NCI-H2196 treated with DMSO at 0.1 percent for 48 hours (cell line): ENCODE measurements at regions not wholly inside any gene's neighbourhood (a gene's known extent, or its start where the extent isn't known, plus 50 kb on each side); places are given as distances from the start of the nearest gene placed in this dataset.
"Not testable (repeated sequence)": the region's sequence is repeated elsewhere in the genome, so short reads cannot be mapped to it uniquely, and the experiment has no call there.

Experiments
- DNase-seq: peaks from one replicate; lab custom pipeline; 2025; ENCODE audit not compliant: unreplicated experiment; lab: John Stamatoyannopoulos, UW

GRCh38 chrX:116285501-116285900 lies 115.0 kb downstream of the AGTR2 start:
- no peak for DNase-seq

GRCh38 chrX:116289592-116289991 lies 119.0 kb downstream of the AGTR2 start:
- DNase-seq, result no peak

DNA sequence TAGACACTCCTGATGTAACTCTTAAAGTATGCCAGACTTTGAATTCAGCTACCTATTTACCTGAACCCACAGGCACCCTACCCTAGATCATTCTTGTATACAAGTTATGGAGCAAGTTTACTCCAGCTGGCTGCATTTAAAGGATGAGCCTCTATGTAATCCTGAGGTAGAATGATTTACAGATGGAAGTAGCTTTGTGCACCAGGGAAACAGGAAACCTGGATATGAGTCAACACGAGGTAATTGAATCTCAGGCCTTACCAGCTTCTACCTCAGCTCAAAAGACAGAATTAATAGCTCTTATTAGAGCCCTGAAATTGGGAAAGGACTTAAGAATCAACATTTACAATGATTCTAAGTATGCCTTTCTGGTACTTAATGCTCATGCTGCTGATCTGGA lies 119.8 kb downstream of the AGTR2 start:
- DNase-seq, result no peak

DNA sequence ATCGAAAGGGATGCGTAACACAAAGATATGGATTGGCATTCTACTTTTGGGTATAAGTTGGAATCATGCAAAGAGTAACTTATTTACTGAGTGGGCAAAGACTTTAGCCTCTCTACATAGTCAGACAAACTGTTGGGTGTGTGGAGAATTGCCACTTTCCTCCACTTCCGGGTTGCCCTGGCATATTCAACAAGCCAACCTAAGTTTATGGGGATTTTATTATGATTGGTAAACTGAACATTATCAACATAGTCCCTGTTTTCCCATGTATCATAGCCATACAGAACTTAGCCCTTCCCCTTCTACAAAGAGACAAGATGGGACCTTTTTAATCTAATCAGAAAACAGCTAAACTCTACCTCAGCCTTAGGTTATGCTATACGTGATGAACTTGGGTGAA lies 121.6 kb downstream of the AGTR2 start:
- no peak for DNase-seq

DNA sequence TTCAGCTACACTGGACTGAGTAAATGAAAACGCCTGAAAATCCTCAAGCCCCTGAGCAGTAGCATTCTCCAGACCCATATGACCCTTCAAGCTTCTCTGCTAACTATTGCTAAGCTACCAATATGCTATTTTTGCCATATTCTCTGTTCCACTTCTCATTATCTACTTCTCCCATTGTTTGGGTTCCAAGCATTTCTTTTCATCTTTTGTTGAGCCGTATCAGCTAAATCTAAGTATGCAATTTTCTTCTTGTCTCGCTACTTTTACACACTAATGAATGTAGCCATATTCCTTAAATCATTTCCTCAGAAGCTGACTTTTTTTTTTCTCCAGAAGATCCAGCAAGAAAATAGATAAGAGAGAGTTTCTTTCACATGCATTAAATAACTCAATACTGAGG lies 128.4 kb downstream of the AGTR2 start:
- no peak for DNase-seq

DNA sequence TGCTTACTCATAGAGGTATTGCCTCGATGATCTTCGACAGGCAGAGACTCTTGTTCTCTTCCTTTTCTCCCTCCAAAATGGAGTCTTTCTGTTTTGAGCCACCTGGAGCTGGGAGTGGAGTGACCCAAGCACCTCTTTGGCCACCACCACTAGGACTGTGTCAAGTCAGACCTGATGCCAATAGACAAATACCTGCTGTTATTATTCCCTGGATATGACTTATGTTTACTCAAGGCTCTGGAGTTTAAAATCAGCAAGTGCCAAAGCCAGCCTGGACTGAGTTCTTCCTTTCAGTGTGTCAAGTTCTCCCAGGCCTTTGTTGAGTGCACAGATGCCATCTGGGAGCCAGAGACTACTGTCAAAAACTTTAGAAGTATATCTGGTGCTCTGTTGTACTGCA lies 130.2 kb upstream of the SLC6A14 start:
- DNase-seq, result no peak

- no peak for DNase-seq
Measured at GRCh38 chrX:116317409-116317808, 119.0 kb upstream of the SLC6A14 start.

GRCh38 chrX:116318672-116319071 lies 117.7 kb upstream of the SLC6A14 start:
- no peak for DNase-seq

DNA sequence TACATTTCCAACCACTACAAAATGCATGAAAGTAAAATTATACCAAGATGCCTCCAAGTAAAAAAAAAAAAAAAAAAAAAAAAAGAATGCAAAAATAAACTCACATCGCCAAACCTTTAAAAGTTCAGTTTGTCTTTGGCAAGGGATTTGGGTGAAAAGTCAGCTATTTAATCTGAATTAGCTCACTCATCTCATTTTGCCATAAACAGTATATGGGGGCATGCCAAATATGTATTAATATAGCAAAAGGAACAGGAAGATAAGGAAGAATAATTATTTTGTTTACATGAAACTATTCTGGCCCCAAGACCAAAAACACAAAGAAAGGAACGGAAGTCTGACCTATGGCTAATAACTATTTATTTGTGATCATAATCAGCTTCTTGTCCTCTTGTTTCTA lies 114.7 kb upstream of the SLC6A14 start:
- no peak for DNase-seq

DNA sequence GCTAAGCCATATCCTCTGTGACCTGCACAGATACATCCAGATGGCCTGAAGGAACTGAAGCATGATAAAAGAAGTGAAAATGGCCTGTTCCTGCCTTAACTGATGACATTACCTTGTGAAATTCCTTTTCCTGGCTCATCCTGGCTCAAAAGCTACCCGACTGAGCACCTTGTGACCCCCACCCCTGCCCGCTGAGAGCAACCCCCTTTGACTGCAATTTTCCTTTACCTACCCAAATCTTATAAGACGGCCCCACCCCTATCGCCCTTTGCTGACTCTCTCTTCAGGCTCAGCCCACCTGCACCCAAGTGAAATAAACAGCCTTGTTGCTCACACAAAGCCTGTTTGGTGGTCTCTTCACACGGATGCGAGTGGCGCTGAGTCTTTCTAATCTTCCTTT lies 104.4 kb upstream of the SLC6A14 start:
- DNase-seq, result not testable (repeated sequence)

- DNase-seq, result not testable (repeated sequence)
Measured at GRCh38 chrX:116334797-116335196, 101.6 kb upstream of the SLC6A14 start.

- DNase-seq, result no peak
Measured at GRCh38 chrX:116339407-116339806, 97.0 kb upstream of the SLC6A14 start.

GRCh38 chrX:116342903-116343302 lies 93.5 kb upstream of the SLC6A14 start:
- DNase-seq, result no peak

GRCh38 chrX:116345958-116346357 lies 90.4 kb upstream of the SLC6A14 start:
- DNase-seq, result no peak

GRCh38 chrX:116357329-116357728 lies 79.1 kb upstream of the SLC6A14 start:
- no peak for DNase-seq

GRCh38 chrX:116378961-116379360 lies 57.4 kb upstream of the SLC6A14 start:
- no peak for DNase-seq

GRCh38 chrX:116379854-116380253 lies 56.6 kb upstream of the SLC6A14 start:
- no peak for DNase-seq

DNA sequence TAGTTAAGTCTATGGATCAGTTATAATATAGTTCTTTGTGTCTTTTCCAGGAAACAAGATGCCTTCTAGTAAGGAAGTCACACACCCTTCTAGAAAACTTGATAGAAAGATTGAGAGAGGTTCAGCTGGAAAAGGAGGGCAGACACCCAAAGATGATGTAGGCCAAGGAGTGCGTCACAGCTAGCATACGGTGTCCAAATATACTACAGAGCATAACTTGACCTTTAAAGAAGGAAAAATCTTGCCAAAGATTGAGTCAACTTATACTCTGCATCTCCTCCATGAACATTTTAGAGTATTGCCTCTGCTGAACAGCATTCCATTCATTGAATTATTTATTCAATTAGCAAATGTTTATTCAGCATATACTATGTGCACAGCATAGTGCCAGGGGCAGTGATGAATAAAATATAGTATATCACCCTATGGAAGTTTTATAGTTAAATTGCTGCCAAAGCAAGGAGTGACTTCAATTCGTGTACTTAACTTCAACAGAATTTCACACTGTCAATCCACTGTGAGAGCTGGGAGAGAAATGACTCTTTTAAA lies 51.9 kb upstream of the SLC6A14 start:
- no peak for DNase-seq
